NCI-H2227 treated with DMSO at 0.1 percent for 48 hours (cell line): ENCODE measurements at regions not wholly inside any gene's neighbourhood (a gene's known extent, or its start where the extent isn't known, plus 50 kb on each side); places are given as distances from the start of the nearest gene placed in this dataset.
"Not testable (repeated sequence)": the region's sequence is repeated elsewhere in the genome, so short reads cannot be mapped to it uniquely, and the experiment has no call there.

ENCODE experiments used
- DNase-seq: peaks from one replicate; lab custom pipeline; 2025; lab: John Stamatoyannopoulos, UW

DNA sequence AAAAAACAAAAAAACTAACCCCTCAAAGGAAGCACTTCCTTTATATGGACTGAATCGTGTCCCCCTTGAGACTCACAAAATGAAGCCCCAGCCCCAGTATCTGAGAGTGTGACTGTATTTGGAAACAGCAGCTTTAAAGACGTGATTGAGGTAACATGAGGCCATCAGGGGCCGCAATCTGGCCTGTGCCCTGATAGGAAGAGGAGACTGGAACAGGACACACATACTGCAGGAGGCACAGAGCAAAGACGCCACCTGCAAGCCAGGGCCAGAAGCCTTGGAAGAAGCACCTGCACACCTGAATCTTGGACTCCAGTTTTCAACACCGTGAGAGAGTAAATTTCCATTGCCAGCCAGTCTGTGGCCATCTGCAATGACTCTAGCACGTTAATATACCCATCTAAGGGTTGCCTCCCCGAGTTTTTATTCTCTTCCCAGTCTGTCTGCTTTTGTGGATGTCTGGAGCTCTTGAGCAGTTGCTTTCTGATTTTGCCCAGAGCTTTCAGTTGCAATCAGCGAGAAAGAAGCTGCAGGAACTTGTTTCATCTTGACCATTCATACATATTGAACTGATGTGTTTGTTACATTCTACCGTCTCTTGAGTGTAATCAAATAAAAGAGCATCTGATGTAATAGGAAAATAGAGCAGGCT, 775.8 kb upstream of the TPTE start:
- not testable (repeated sequence) for DNase-seq

- not testable (repeated sequence) for DNase-seq
Measured at GRCh38 chr21:9746311-9746710, 775.1 kb upstream of the TPTE start.

GRCh38 chr21:9746831-9747606, 774.4 kb upstream of the TPTE start:
- DNase-seq, result not testable (repeated sequence)

GRCh38 chr21:9747870-9748269, 773.5 kb upstream of the TPTE start:
- not testable (repeated sequence) for DNase-seq

- DNase-seq, result not testable (repeated sequence)
Measured at GRCh38 chr21:9748451-9748850, 772.9 kb upstream of the TPTE start.

- not testable (repeated sequence) for DNase-seq
Measured at GRCh38 chr21:9749741-9750230, 771.6 kb upstream of the TPTE start.

GRCh38 chr21:9750341-9751086, 770.9 kb upstream of the TPTE start:
- DNase-seq, result no peak

DNA sequence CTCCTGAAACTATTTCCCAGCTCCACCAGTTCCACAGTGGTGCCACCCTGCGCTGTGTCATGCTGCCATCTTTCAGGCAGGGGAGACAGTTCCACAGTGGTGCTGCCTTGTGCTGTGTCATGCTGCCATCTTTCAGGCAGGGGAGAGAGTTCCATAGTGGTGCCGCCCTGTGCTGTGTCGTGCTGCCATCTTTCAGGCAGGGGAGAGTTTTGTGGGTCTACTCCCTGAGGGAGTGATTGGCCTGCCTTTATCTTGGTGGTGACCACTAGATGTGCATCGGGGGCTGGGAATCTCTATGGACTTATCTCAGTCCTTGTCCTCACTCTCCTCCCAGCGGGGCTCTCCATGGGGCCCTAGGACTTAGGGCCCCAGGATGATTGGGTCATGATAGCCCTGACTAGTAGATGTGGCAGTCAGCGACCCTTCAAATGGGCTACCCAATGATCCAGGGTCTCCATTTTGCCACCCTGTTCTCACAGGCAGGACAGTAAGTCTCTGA, 770.2 kb upstream of the TPTE start:
- DNase-seq, result not testable (repeated sequence)

- DNase-seq, result not testable (repeated sequence)
Measured at GRCh38 chr21:9752028-9752427, 769.4 kb upstream of the TPTE start.

DNA sequence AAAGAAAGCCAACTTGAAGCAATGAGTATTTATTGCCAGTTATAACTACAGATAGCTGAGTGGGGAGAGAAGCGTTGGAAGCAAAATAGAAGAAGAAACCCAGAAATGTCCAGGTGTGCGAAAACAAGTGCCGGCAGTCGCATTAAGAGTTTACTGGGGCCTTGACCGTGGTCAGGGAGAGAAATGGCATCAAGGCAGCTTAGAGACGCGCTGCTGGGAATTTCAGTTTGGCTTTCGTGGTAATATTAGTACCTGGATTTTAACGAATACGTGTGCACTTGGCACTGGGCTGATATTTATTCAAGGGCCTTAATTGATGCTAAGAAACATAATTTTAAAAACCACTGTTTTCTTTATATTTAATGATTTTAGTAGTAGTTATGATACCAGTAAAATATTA, 767.9 kb upstream of the TPTE start:
- not testable (repeated sequence) for DNase-seq

- DNase-seq, result no peak
Measured at GRCh38 chr21:9753943-9754342, 767.4 kb upstream of the TPTE start.

- not testable (repeated sequence) for DNase-seq
Measured at GRCh38 chr21:9754434-9754833, 766.9 kb upstream of the TPTE start.

DNA sequence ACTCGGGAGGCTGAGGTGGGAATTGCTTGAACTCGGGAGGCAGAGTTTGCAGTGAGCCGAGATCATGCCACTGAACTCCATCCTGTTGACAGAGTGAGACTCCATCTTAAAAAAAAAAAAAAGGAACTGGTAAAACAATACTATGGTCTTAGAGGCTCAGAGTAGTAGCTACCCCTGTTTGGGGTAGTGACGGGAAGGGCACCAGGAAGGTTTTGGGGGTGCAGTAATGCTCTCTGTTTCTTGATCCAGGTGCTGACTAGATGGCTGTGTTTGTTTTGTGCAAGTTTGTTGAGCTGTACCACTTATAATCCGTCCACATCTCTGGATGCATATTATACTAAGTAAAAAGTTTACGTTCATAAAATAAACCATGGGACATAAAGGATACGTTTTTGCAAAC, 765.8 kb upstream of the TPTE start:
- no peak for DNase-seq

DNA sequence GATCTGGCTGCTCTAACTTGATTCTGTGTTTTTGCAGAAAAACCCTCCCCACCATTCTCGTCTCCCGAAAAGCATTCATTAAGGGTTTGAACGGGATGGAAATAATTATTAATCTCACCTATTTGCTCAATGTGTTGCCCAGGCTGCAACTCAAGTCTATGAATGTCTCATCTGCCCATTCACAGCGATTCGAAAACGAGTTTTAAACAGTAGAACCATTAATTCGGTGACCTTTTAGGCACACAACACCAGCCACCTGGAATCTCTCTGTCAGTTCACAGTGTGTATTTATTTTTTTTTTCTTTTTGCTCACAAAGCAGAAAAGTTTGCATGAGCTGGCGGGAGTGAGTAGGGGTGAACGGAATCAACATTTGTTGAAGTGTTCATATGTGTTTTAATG, 764.7 kb upstream of the TPTE start:
- DNase-seq, result no peak

DNA sequence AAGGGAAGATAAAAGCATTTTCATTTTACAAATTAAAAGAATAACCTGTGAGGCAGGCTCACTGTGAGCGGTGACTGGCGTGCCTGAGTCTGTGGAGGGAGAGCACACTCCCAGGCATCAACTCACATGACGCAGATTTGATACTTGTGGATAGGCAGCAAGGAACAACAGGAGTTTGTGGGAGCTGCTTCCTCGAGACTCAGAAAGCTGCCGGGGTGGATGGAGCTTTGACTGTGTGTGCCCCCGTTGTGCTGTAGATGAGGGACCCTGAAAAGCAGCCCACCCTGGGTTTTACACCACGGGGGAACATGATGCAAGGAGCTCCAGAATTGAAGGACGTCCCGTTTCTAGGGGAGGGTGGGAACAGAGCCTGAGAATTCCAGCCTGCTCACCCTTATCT, 764.3 kb upstream of the TPTE start:
- DNase-seq, result not testable (repeated sequence)

- DNase-seq, result not testable (repeated sequence)
Measured at GRCh38 chr21:9757572-9757971, 763.8 kb upstream of the TPTE start.

DNA sequence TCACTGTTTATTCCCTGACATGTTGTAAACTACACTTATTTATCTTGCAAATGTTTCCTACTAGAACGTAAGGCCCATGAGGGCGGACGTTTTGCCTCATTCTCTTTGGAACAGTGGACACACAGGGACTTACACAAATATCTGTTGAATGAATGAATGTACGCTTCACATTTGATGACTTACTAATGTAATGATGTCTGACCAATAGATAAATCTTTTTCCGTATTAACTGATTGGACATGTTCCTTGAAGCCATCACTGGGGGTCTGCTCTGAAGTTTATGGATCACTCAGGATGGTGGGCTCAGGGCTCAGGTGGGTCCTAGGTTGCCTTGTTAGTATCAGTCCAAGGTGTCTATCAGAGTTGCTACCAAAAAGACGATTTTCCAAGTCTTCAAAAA, 763.2 kb upstream of the TPTE start:
- no peak for DNase-seq

- DNase-seq, result no peak
Measured at GRCh38 chr21:9758888-9759287, 762.5 kb upstream of the TPTE start.

- no peak for DNase-seq
Measured at GRCh38 chr21:9759972-9760371, 761.4 kb upstream of the TPTE start.

- no peak for DNase-seq
Measured at GRCh38 chr21:9760398-9761074, 760.8 kb upstream of the TPTE start.

- no peak for DNase-seq
Measured at GRCh38 chr21:9763306-9763705, 758.1 kb upstream of the TPTE start.

- DNase-seq, result no peak
Measured at GRCh38 chr21:9763807-9764206, 757.6 kb upstream of the TPTE start.
